NT2/D1 (cell line): ENCODE measurements at regions not wholly inside any gene's neighbourhood (a gene's known extent, or its start where the extent isn't known, plus 50 kb on each side); places are given as distances from the start of the nearest gene placed in this dataset.

Experiments used
- SUZ12 ChIP-seq: IDR thresholded peaks from 2 replicates; pipeline ENCODE4 v1.6.1; 2011; ENCODE audit not compliant: insufficient read length, insufficient read depth; ENCODE audit errors: extremely low read depth
- YY1 ChIP-seq: IDR thresholded peaks from 2 replicates; pipeline ENCODE4 v1.6.1; 2011; ENCODE audit not compliant: insufficient read length, insufficient read depth
- ZNF274 ChIP-seq: IDR thresholded peaks from 2 replicates; pipeline ENCODE4 v1.6.1; 2011; ENCODE audit warnings: mild to moderate bottlenecking, low read depth, low read length

DNA sequence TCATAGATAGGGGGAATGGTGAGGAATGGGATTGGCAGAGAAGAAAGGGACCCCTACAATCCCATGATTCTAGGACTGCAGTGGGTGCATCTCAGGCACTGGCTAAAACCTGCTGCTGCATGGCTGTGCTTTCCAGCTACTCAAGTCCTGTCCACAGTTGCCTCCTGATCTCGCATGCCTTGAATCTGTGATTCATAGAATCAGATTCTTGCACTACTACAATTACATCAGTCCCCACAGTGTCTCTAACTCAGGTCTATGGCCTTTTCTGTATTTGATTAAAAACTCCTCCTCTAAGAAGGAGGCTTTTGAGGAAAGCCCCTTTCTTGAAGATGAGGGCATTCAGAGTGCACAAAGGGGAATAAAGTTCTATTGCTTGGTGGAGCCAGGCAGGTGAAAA is 117.4 kb downstream of the LRATD1 start:
- TF ChIP-seq YY1 (no peak), ZNF274 (no peak), SUZ12 (no peak)
